Astrocyte (in vitro differentiated cells and primary cell): ENCODE measurements at regions not wholly inside any gene's neighbourhood (a gene's known extent, or its start where the extent isn't known, plus 50 kb on each side); places are given as distances from the start of the nearest gene placed in this dataset.

Experiments
- DNase-seq: peaks from one replicate; pipeline ENCODE4 v3.0.0-alpha.2; 2010; ENCODE audit warnings: low read depth
- FAIRE-seq: peaks from 2 replicates; lab custom pipeline; 2011; peaks lifted over from hg19 to GRCh38; lab: Jason Lieb, UNC
- H2AFZ ChIP-seq: 2 replicates; pipeline ENCODE4 v1.6.0; 2012; ENCODE audit warnings: low read depth, low read length, inconsistent platforms
- H3K27ac ChIP-seq: 2 replicates; pipeline ENCODE4 v1.5.1; 2011; ENCODE audit warnings: low read depth, low read length, inconsistent platforms
- H3K27me3 ChIP-seq: 2 replicates; pipeline ENCODE4 v1.6.0; 2011; ENCODE audit warnings: low read length, inconsistent platforms; ENCODE audit not compliant: insufficient read depth
- H3K36me3 ChIP-seq: 2 replicates; pipeline ENCODE4 v1.5.1; 2011; ENCODE audit warnings: low read length, inconsistent platforms; ENCODE audit not compliant: insufficient read depth
- H3K4me1 ChIP-seq: 2 replicates; pipeline ENCODE4 v1.5.1; 2011; ENCODE audit warnings: low read length, inconsistent platforms; ENCODE audit not compliant: insufficient read depth
- H3K4me2 ChIP-seq: 2 replicates; pipeline ENCODE4 v1.6.0; 2012; ENCODE audit warnings: low read length, inconsistent platforms
- H3K4me3 ChIP-seq: 2 replicates; pipeline ENCODE4 v1.5.1; 2011; ENCODE audit warnings: low read depth, mild to moderate bottlenecking, low read length, inconsistent platforms; ENCODE audit not compliant: insufficient read depth
- H3K79me2 ChIP-seq: 2 replicates; pipeline ENCODE4 v1.6.0; 2012; ENCODE audit warnings: mild to moderate bottlenecking, low read length, inconsistent platforms; ENCODE audit not compliant: insufficient read depth
- H3K9ac ChIP-seq: 2 replicates; pipeline ENCODE4 v1.6.0; 2012; ENCODE audit warnings: mild to moderate bottlenecking, low read length, inconsistent platforms
- H3K9me3 ChIP-seq: 2 replicates; pipeline ENCODE4 v1.5.1; 2012; ENCODE audit warnings: low read depth, mild to moderate bottlenecking, low read length, inconsistent platforms; ENCODE audit not compliant: insufficient read depth
- H4K20me1 ChIP-seq: 2 replicates; pipeline ENCODE4 v1.6.0; 2012; ENCODE audit warnings: low read length, inconsistent platforms; ENCODE audit not compliant: insufficient read depth
- H3K27ac Mint-ChIP-seq: one replicate; pipeline ENCODE4 v1.8.0; 2021; ENCODE audit warnings: mild to moderate bottlenecking, mixed read lengths; ENCODE audit not compliant: unreplicated experiment
- H3K27me3 Mint-ChIP-seq: one replicate; pipeline ENCODE4 v1.8.0; 2021; ENCODE audit warnings: low read depth, mixed read lengths; ENCODE audit not compliant: unreplicated experiment
- H3K36me3 Mint-ChIP-seq: one replicate; pipeline ENCODE4 v1.8.0; 2021; ENCODE audit warnings: low read depth, mixed read lengths; ENCODE audit not compliant: unreplicated experiment
- H3K4me1 Mint-ChIP-seq: one replicate; pipeline ENCODE4 v1.8.0; 2021; ENCODE audit warnings: low read depth, mixed read lengths; ENCODE audit not compliant: unreplicated experiment
- H3K4me3 Mint-ChIP-seq: one replicate; pipeline ENCODE4 v1.8.0; 2021; ENCODE audit warnings: mild to moderate bottlenecking, moderate library complexity, mixed read lengths; ENCODE audit not compliant: unreplicated experiment
- H3K9me3 Mint-ChIP-seq: one replicate; pipeline ENCODE4 v1.8.0; 2021; ENCODE audit warnings: mild to moderate bottlenecking, mixed read lengths; ENCODE audit not compliant: unreplicated experiment
- EZH2 ChIP-seq: IDR thresholded peaks from 2 replicates; pipeline ENCODE4 v1.6.1; 2012; ENCODE audit warnings: mild to moderate bottlenecking, low read length, inconsistent platforms; ENCODE audit not compliant: insufficient read depth
- TF ChIP-seq, protein P1 (sequence below): IDR thresholded peaks from 2 replicates; pipeline ENCODE4 v1.5.1; 2011; ENCODE audit warnings: low read depth, mild to moderate bottlenecking, inconsistent platforms, low read length, moderate library complexity; ENCODE audit not compliant: insufficient read depth

DNA sequence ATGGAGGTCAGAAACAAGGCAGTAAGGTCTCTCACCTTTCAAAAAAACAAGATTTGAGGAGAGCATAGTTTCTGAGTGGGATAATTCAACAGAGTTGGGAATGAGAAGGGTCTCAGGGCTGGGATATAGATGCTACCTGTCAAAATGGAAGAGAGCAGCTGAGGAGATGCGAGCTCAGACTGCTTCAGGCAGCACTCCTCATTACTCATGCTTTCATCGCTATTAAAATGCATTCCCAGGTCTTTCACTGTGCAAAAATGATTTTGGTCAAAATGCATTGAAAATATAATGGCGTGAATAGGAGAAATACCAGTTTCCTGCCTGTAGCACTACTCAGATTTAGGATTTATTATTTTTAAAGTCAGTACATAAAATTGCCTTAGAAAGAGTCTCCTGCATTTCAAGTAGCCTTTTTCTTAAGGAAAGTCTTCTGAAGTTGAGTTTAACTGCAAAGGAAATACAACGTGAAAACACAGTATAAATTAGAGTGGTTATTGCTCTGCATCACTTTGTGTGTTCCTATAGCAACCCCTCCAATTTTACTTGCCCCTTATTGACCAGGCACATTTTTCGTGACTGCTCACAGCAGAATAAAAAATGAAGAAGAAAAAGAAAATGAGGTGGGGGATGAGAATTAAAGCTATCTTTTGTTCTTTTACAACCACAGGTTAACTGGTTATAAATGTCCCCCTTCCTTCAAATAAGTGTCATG lies 724.8 kb upstream of the SEMA6A start:
- no peak overlapping the region for H3K9ac ChIP-seq
- H4K20me1 ChIP-seq: no peaks in the 10 kb centered on the region
- FAIRE-seq (no peak), DNase-seq (no peak)
- H3K27ac ChIP-seq: no peak overlapping the region
- H3K4me3 Mint-ChIP-seq: no peak overlapping the region
- no peaks in the 10 kb centered on the region for H3K27me3 Mint-ChIP-seq
- H3K79me2 ChIP-seq: no peaks in the 10 kb centered on the region
- H3K4me3 ChIP-seq: no peak overlapping the region
- H3K27ac Mint-ChIP-seq: no peak overlapping the region
- H2AFZ ChIP-seq: no peak overlapping the region
- H3K4me1 Mint-ChIP-seq: peaks cover 12% of the 10 kb centered on the region
- no peaks in the 10 kb centered on the region for H3K36me3 Mint-ChIP-seq
- H3K27me3 ChIP-seq: no peaks in the 10 kb centered on the region
- no peaks in the 10 kb centered on the region for H3K9me3 ChIP-seq
- no peaks in the 10 kb centered on the region for H3K36me3 ChIP-seq
- TF ChIP-seq, protein P1, sequence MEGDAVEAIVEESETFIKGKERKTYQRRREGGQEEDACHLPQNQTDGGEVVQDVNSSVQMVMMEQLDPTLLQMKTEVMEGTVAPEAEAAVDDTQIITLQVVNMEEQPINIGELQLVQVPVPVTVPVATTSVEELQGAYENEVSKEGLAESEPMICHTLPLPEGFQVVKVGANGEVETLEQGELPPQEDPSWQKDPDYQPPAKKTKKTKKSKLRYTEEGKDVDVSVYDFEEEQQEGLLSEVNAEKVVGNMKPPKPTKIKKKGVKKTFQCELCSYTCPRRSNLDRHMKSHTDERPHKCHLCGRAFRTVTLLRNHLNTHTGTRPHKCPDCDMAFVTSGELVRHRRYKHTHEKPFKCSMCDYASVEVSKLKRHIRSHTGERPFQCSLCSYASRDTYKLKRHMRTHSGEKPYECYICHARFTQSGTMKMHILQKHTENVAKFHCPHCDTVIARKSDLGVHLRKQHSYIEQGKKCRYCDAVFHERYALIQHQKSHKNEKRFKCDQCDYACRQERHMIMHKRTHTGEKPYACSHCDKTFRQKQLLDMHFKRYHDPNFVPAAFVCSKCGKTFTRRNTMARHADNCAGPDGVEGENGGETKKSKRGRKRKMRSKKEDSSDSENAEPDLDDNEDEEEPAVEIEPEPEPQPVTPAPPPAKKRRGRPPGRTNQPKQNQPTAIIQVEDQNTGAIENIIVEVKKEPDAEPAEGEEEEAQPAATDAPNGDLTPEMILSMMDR: no peak
- no peak for TF ChIP-seq EZH2
- H3K4me2 ChIP-seq: no peak overlapping the region
- no peaks in the 10 kb centered on the region for H3K4me1 ChIP-seq
- H3K9me3 Mint-ChIP-seq: peaks cover 3% of the 10 kb centered on the region

DNA sequence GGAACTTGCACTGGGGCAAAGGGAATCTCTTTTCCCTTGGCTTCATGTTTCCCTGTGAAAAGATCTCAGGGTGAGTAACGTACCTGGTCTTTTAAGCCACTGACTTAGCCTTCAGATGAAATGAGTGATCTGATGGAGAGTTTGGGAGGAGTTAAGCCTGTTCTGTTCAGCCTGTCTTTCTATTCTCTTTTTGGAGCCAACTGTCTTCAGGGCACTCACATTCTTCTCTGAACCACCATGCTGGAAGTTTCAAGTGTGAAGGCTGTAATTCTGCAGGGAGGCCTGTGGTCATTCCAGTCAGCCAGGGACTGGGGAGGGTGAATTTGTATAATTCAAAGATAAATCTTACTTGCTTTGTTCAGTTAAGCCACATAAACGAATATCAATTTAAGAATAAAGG lies 722.2 kb upstream of the SEMA6A start:
- no peaks in the 10 kb centered on the region for H3K27me3 Mint-ChIP-seq
- H3K4me1 Mint-ChIP-seq: no peaks in the 10 kb centered on the region
- H3K4me1 ChIP-seq: no peaks in the 10 kb centered on the region
- no peaks in the 10 kb centered on the region for H3K9me3 ChIP-seq
- H3K4me3 Mint-ChIP-seq: no peak overlapping the region
- H3K36me3 ChIP-seq: no peaks in the 10 kb centered on the region
- no peak overlapping the region for H3K4me2 ChIP-seq
- H3K9me3 Mint-ChIP-seq: peaks cover 3% of the 10 kb centered on the region
- H3K79me2 ChIP-seq: no peaks in the 10 kb centered on the region
- FAIRE-seq: no peak
- no peak overlapping the region for H3K27ac Mint-ChIP-seq
- H3K27ac ChIP-seq: no peak overlapping the region
- TF ChIP-seq EZH2: no peak
- TF ChIP-seq, protein P1: no peak
- DNase-seq: no peak
- H3K27me3 ChIP-seq: no peaks in the 10 kb centered on the region
- H4K20me1 ChIP-seq: no peaks in the 10 kb centered on the region
- H3K4me3 ChIP-seq: no peak overlapping the region
- no peaks in the 10 kb centered on the region for H3K36me3 Mint-ChIP-seq
- H2AFZ ChIP-seq: no peak overlapping the region
- H3K9ac ChIP-seq: no peak overlapping the region

DNA sequence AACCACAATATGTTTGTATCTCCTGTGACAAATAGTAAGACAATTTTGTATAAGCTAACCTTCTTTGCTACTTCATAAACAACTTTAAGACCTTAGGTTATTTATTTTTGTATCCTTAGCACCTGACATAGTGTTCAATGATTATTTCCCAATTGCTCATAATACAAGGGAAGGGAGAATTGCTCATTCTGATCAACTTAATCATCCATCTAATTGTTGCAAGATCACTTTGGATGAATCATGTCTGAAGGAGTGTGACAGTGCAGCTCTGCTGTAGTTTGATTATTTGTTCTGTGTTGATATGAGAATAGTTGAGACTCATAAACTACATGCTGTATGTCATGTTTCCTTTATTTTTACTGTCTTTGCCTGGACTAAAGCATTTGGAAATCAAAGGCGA lies 721.3 kb upstream of the SEMA6A start:
- no peak overlapping the region for H3K4me3 Mint-ChIP-seq
- no peaks in the 10 kb centered on the region for H3K36me3 Mint-ChIP-seq
- DNase-seq (no peak), FAIRE-seq (no peak)
- Histone ChIP-seq H3K4me1 (no peaks in the 10 kb centered on the region), H3K4me3 (no peak overlapping the region), H3K27ac (no peak overlapping the region), H3K9me3 (no peaks in the 10 kb centered on the region), H3K27me3 (no peaks in the 10 kb centered on the region), H3K4me2 (no peak overlapping the region), H2AFZ (no peak overlapping the region), H3K9ac (no peak overlapping the region), H4K20me1 (no peaks in the 10 kb centered on the region), H3K79me2 (no peaks in the 10 kb centered on the region), H3K36me3 (no peaks in the 10 kb centered on the region)
- H3K4me1 Mint-ChIP-seq: no peaks in the 10 kb centered on the region
- no peaks in the 10 kb centered on the region for H3K27me3 Mint-ChIP-seq
- no peak for TF ChIP-seq EZH2
- TF ChIP-seq, protein P1: no peak
- H3K27ac Mint-ChIP-seq: no peak overlapping the region
- peaks cover 3% of the 10 kb centered on the region for H3K9me3 Mint-ChIP-seq
